Panc1 (cell line): ENCODE measurements at regions not wholly inside any gene's neighbourhood (a gene's known extent, or its start where the extent isn't known, plus 50 kb on each side); places are given as distances from the start of the nearest gene placed in this dataset.

Source experiments
- ATAC-seq: fragments of 200-7000 bp; cut with Tn5 transposase; 2 replicates; pipeline ENCODE4 v1.9.1; 2020; ENCODE audit warnings: mild to moderate bottlenecking, moderate library complexity
- BruUV-seq: library from RNA; stranded (reverse); fragments of 400-500 nt; replicated peaks from 2 replicates; lab custom pipeline; 2021; lab: Mats Ljungman, UMichigan
- CTCF ChIA-PET: fragments of 300-600 bp; sonication (Branson Sonifier 250); formaldehyde crosslinking; loops from one replicate; lab custom pipeline; 2022; ENCODE audit warnings: antibody characterized with exemption; lab: Charles Lee
- POLR2A ChIA-PET: fragments of 300-600 bp; sonication (Branson Sonifier 250); formaldehyde crosslinking; loops from one replicate; lab custom pipeline; 2022; ENCODE audit warnings: antibody characterized with exemption; lab: Charles Lee
- DNase-seq: peaks from one replicate; pipeline ENCODE4 v3.0.0-alpha.2; 2010; ENCODE audit warnings: low read depth, low spot score
- H3K27ac ChIP-seq: 2 replicates; pipeline ENCODE4 v1.5.1; 2011; ENCODE audit warnings: mild to moderate bottlenecking, low read length, inconsistent platforms
- H3K27me3 ChIP-seq: fragments of 200-500 bp; sonication (Bioruptor generic); 2 replicates; pipeline ENCODE4 v1.6.0; 2014; ENCODE audit warnings: low read length, inconsistent platforms; ENCODE audit not compliant: control insufficient read depth, insufficient read depth
- H3K36me3 ChIP-seq: fragments of 200-500 bp; sonication (Bioruptor generic); 2 replicates; pipeline ENCODE4 v1.5.1; 2014; ENCODE audit warnings: inconsistent platforms, mild to moderate bottlenecking, low read length, moderate library complexity; ENCODE audit not compliant: control insufficient read depth, insufficient read depth
- H3K4me1 ChIP-seq: 2 replicates; pipeline ENCODE4 v1.5.1; 2011; ENCODE audit warnings: inconsistent platforms, mild to moderate bottlenecking, low read length, moderate library complexity; ENCODE audit not compliant: control insufficient read depth, insufficient read depth
- H3K4me3 ChIP-seq, 2 experiments: 2 replicates each; pipeline ENCODE4 v1.5.1; 2011 to 2012; ENCODE audit warnings: low read depth in 2 of 2, low read length in 2 of 2, mild to moderate bottlenecking in 2 of 2, inconsistent platforms in 1 of 2, moderate library complexity in 1 of 2
- H3K9me3 ChIP-seq: fragments of 200-500 bp; sonication (Bioruptor generic); 2 replicates; pipeline ENCODE4 v1.5.1; 2014; ENCODE audit warnings: low read depth, mild to moderate bottlenecking, inconsistent platforms, low read length, moderate library complexity; ENCODE audit not compliant: control insufficient read depth, insufficient read depth
- CTCF ChIP-seq: fragments of 450-650 bp; IDR thresholded peaks from 2 replicates; pipeline ENCODE4 v1.5.1; 2017; ENCODE audit warnings: mild to moderate bottlenecking
- POLR2AphosphoS5 ChIP-seq: IDR thresholded peaks from 2 replicates; pipeline ENCODE4 v1.6.1; 2012; ENCODE audit warnings: mild to moderate bottlenecking, low read depth, low read length, moderate library complexity
- REST ChIP-seq, 2 experiments: IDR thresholded peaks; 2 replicates each; pipeline ENCODE4 v1.6.1; 2011 to 2012; ENCODE audit warnings: low read depth in 2 of 2, control low read depth in 1 of 2, low read length in 1 of 2, mild to moderate bottlenecking in 1 of 2, moderate library complexity in 1 of 2; ENCODE audit not compliant: insufficient read depth in 1 of 2
- SIN3A ChIP-seq: IDR thresholded peaks from 2 replicates; pipeline ENCODE4 v1.6.1; 2012; ENCODE audit warnings: low read depth, mild to moderate bottlenecking, low read length, moderate library complexity, borderline replicate concordance; ENCODE audit not compliant: insufficient read depth
- TCF7L2 ChIP-seq: IDR thresholded peaks from 2 replicates; pipeline ENCODE4 v1.6.1; 2011; ENCODE audit warnings: mild to moderate bottlenecking, low read depth, low read length, inconsistent platforms
- in situ Hi-C: cut with HindIII; loops from 2 replicates; pipeline ENCODE4 v1.10.0; 2016; ENCODE audit warnings: low sequenced_read_pairs, low pct_unique_long_range_greater_than_20kb
- intact Hi-C: fragments of 100-400 bp; cut with micrococcal nuclease; formaldehyde crosslinking; loops from one replicate; pipeline ENCODE4 v1.10.0; 2022; ENCODE audit not compliant: unreplicated experiment

- Histone ChIP-seq H3K9me3 (no peaks in the 10 kb centered on the region), H3K27ac (no peak overlapping the region), H3K4me3 (no peak overlapping the region), H3K36me3 (no peaks in the 10 kb centered on the region), H3K27me3 (no peaks in the 10 kb centered on the region), H3K4me1 (no peaks in the 10 kb centered on the region)
- intact Hi-C loops: no loop called here
- DNase-seq (no peak), ATAC-seq (no peak)
- POLR2A ChIA-PET: no interaction called here
- BruUV-seq: no TSS peak
- CTCF ChIA-PET: no interaction called here
- TF ChIP-seq REST (IDR thresholded peaks at IDR 0.05; ENCODE audit: insufficient read depth in 1 of 2, low read depth in 2 of 2, low read length in 1 of 2) (no peak), CTCF (no peak), POLR2AphosphoS5 (no peak), TCF7L2 (no peak), SIN3A (no peak)
- in situ Hi-C loops: no loop called here
These were observed 84.7 kb upstream of the HIVEP3 start for GRCh38 chr1:42003433-42003832.

GRCh38 chr1:42002220-42002619, 83.5 kb upstream of the HIVEP3 start:
- Histone ChIP-seq H3K27me3 (peaks cover 2% of the 10 kb centered on the region; the same call in 1 of the 2 replicates), H3K4me1 (no peaks in the 10 kb centered on the region), H3K9me3 (no peaks in the 10 kb centered on the region), H3K4me3 (no peak overlapping the region), H3K27ac (no peak overlapping the region), H3K36me3 (no peaks in the 10 kb centered on the region)
- in situ Hi-C loops: no loop called here
- ATAC-seq (no peak), DNase-seq (no peak)
- POLR2A ChIA-PET: no interaction called here
- CTCF ChIA-PET: no interaction called here
- no TSS peak for BruUV-seq
- intact Hi-C loops: no loop called here
- TF ChIP-seq TCF7L2 (no peak), CTCF (no peak), REST (IDR thresholded peaks at IDR 0.05; ENCODE audit: insufficient read depth in 1 of 2, low read depth in 2 of 2, low read length in 1 of 2) (no peak), POLR2AphosphoS5 (no peak), SIN3A (no peak)
